ENCODE measurements at regions not wholly inside any gene's neighbourhood (a gene's known extent, or its start where the extent isn't known, plus 50 kb on each side); places are given as distances from the start of the nearest gene placed in this dataset.

DNA sequence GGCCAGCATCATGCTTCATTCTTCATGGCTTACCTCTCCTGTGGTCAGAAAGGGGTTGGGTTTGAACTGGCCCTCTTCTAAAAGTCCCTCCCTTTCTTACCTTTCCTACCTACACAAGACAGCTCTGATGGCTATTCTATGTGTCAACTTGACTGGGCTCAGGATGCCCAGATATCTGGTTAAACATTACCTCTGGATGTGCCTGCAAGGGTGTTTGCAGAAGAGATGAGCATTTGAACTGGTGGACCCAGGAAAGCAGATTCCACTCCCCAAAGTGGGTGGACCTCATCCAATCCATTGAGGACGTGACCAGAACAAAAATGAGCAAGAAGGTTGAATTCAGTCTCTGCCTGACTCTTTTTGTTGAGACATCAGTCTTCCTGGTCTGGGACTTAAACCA is 79.0 kb upstream of the TCF7L2 start:
- no peak for FAIRE-seq

DNA sequence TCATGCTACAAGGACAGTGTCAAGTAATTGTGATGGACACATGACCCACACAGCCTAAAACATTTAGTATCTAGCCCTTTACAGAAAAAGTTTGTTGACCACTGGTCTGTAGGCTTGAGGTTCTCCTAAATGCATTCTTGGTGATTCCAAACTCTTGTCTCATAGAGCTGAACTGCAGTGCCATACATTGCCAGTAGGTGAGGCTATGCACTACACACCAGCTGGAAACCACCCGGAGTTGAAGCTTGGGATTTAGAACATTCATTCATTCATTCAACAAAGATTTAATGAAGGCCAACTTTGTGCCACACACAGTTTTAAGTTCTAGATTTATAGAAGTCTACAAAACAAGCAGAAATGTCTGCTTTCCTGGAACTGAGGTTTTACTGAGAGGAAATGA is 77.3 kb upstream of the TCF7L2 start:
- DNase-seq (ENCODE audit: low spot score) (no peak), FAIRE-seq (no peak)

More for the DNA sequence above, 79.0 kb upstream of the TCF7L2 start:
- no peak for DNase-seq (ENCODE audit: low spot score)

DNA sequence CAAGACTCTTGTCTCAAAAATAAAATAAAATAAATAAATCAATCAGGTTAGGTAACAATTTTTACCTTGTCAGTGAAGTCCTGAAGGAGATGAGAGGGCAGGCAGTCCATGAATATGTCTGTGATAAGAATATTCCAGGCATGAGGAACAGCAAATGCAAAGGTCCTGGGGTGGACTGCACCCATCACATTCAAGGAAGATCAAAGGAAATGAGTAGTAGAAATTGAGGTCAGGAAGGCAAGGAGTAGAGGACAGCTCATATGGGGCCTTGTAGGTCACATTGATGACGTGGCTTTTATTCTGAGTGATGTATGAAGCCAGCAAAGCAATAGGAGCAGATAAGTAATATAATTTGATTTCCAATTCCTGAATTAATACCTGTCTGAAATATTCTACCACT is 76.5 kb upstream of the TCF7L2 start:
- DNase-seq (ENCODE audit: low spot score) = no peak
- no peak for FAIRE-seq

DNA sequence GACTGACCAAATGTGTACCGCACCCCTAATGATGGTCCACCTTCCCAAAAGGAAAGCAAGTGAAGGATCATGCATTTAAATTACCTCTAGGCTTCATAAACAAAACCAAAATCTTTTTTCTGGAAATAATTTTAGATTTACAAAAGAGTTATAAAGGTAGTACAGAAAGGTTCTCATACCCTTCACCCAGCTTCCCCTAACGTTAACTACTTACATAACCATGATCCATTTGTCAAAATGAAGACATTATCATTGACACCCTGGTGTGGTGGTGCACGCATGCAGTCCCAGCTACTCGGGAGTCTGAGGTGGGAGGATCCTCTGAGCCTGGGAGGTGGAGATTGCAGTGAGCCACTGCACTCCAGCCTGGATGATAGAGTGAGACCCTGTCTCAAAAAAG is 75.1 kb upstream of the TCF7L2 start:
- FAIRE-seq = no peak
- DNase-seq (ENCODE audit: low spot score) = no peak

DNA sequence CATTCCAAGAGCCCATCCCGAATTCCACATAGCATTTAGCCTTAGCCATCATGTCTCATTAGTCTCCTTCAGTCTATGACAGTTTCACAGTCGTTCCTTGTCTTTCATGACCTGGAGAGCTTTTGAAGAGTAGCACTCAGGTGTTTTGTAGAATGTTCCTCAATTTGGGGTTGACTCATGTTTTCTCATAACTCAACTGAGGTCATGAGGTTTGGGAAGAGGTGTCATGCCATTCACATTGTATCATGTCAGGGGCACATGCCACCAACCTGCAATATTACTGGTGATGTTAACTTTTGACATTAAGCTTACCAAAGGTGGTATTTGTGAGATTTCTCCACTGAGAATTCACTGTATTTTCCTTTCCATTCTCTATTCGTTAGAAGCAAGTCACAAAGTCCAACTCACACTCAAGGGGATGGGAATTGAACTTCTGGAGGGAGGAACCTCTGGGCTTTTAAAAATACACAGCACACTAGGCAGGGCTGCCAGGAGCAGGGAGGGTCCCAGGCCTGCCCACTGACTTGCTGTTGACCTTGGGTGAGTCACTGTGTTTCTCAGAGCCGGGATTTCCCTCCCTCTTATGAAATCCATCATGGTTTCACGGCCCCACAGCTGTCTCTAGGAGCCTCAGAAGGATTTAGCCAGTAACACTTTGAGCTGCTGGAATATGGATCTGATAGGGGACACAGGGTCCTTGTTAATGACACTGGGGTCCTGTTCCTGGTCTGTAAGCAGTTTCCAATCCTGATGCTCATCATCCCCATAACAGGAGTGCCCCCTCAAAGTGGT is 74.4 kb upstream of the TCF7L2 start:
- FAIRE-seq (no peak), DNase-seq (ENCODE audit: low spot score) (peak; percentile 33)

DNA sequence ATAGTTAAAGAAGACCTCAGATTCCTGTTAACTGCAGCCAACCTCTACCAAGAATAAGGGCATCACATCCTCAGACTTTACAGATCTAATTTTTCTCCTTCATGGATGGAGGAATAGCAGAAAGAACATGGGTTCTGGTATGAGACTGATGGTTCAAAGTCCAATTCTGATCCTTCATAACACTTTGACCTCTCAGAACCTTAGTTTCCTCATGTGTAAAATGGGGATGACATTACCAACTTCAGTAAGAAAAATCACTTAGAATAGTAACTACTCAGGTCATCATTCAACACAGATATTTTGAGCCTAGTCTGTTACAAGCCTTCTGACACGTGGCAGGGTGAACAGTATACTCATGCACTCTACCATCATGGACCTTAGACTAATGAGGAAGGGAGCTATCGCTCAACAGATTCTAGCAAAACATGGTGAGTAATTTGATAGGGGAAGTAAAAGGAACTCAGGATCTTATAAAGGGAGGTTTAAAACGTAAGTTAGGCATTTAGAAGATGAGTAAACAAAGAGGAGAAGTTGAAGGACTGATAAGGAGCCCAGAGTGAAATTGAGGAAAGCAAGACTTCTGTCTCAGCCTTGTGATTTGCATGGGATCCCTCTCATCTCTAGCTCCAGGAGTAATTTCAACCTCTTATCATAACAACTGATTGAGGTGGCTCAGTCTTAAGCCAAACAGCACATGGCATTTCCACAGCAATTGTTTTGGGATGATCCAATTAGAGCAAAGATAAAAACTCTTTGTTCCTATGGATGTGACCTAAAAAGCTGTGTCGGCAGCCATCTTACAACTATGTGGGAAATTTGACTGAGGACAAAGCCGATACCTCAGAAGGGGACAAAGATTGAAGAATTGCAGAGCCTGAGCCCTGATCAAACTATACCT is 69.2 kb upstream of the TCF7L2 start:
- FAIRE-seq (no peak), DNase-seq (ENCODE audit: low spot score) (no peak)

DNA sequence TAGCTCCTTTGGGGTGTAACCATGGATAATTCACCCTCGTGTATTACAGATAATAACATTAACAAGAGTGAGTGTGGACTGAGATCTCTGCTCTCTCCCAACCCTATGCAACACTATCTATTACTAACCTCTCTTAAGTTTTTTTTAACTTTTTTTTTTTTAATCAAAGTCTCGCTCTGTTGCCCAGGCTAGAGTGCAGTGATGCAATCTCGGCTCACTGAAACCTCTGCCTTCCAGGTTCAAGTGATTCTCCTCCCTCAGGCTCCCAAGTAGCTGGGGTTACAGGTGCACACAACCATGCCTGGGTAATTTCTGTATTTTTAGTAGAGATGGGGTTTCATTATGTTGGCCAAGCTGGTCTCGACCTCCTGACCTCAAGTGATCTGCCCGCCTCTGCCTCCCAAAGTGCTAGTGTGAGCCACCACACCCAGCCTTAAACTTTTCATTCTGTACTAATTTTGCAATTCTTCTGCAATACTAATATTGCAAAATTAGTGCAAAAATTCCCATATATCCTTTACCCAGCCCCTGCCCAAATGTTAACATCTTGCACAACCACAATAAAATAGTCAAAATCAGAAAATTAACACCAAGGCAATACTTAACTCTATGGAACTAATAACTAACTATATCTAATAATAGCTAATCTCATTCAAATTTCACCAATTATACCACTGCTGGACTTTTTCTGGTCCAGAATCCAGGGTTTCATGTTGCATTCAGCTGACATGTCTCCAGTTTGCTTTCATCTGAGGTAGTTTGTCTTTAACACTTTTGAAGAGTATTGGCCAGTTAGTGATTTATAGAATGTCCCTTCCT is 66.5 kb upstream of the TCF7L2 start:
- FAIRE-seq = no peak
- DNase-seq (ENCODE audit: low spot score) = no peak

DNA sequence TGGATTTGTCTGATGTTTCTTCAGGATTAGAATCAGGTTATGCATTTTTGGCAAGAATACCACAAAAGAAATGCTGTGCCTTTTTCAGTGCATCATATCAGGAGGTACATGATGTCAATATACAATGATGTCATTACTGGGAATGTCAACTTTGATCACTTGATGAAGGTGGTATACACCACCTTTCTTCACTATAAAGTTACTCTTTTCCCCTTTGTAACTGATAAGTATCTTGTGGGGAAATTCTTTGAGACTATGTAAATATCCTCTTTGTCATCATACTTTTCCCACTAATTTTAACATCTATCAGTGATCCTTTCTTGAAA is 65.9 kb upstream of the TCF7L2 start:
- FAIRE-seq = peak; percentile 35

DNA sequence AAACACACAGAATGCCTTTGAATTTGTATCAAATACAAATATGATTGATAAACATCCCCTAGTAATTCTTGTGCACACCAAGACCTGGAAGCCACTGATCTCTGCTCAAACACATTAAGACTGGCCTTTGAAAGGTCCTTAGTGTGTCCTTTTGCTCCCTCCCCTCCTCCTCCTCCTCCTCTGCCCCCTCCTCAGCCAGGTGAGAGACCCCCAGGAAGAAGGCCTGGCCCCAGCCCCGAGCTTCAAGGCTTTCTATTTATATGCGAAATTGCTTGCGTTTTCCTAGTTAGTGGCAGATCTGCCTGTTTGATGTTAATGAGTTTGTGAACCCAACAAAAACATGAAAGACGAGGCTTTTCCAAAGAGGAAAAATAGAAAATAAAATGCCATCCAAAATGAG is 63.6 kb upstream of the TCF7L2 start:
- DNase-seq (ENCODE audit: low spot score) (no peak), FAIRE-seq (no peak)

More for the DNA sequence above, 65.9 kb upstream of the TCF7L2 start:
- no peak for DNase-seq (ENCODE audit: low spot score)

DNA sequence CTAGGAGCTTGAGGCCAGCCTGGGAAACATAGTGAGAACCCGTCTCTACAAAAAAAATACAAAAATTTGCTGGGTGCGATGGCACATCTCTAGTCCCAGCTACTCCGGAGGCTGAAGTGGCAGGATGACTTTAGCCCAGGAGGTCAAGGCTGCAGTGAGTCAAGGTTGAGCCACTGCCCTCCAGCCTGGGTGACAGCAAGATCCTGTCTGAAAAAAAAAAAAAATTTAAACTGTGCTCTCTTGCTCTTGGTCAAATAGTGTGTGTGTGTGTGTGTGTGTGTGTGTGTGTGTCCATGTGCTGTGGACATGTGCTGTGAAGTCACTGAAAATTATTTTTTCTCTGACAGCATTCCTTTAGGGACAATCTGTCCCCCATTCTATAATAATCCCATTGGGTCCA is 62.1 kb upstream of the TCF7L2 start:
- no peak for DNase-seq (ENCODE audit: low spot score)
- no peak for FAIRE-seq

DNA sequence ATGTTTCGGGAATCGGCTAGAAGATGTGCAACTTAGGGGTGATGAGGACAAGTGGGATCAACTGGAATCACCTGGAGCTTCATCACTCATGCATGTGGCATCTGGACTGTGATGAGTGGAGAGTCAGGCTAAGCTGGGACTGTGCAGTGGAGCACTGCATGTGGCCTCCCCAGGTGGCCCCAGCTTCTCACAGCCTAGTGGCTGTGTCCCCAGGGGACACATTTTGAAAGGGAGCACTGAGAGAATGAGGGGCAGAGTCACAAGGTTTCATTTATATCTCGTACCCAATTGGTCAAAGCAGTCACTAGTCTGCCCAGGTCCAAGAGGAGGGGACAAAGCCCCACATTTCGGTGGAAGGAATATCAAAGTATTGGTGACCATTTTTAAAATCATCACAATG is 54.8 kb upstream of the TCF7L2 start:
- DNase-seq (ENCODE audit: low spot score) = no peak
- FAIRE-seq = no peak

DNA sequence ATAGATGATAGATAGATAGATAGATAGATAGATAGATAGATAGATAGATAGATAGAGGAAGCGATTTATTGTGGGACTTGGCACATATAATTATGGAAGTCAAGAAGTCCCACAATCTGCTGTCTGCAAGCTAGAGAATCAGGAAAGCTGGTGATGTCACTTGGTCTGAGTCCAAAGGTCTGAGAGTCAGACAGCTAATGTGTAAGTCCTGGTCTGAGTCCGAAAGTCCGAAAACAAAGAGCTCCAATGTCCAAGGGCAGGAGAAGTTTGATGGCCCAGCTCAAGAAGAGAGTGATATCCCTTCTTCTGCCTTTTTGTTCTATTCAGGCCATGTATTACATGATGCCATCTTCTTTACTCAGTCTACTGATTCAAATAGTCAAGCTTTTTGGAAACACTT is 53.8 kb upstream of the TCF7L2 start:
- DNase-seq (ENCODE audit: low spot score) (no peak), FAIRE-seq (no peak)

DNA sequence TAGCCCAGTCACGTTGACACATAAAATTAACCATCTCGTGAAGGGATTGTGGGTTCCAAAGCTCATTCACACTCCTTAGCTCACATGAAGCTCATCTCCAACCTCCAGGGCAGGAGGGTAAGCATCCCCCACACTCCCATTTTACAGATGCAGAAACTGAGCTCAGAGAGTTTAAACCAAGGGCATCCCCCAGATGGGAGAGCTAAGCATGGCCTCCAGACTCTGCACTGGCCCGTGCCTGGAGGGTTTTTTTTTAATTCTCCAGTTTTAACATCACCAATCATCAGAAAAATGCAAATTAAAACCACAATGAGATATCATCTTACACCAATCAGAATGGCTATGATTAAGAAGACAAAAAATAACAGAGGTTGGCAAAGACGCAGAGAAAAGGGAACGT is 53.3 kb upstream of the TCF7L2 start:
- DNase-seq (ENCODE audit: low spot score) = no peak
- FAIRE-seq = no peak

DNA sequence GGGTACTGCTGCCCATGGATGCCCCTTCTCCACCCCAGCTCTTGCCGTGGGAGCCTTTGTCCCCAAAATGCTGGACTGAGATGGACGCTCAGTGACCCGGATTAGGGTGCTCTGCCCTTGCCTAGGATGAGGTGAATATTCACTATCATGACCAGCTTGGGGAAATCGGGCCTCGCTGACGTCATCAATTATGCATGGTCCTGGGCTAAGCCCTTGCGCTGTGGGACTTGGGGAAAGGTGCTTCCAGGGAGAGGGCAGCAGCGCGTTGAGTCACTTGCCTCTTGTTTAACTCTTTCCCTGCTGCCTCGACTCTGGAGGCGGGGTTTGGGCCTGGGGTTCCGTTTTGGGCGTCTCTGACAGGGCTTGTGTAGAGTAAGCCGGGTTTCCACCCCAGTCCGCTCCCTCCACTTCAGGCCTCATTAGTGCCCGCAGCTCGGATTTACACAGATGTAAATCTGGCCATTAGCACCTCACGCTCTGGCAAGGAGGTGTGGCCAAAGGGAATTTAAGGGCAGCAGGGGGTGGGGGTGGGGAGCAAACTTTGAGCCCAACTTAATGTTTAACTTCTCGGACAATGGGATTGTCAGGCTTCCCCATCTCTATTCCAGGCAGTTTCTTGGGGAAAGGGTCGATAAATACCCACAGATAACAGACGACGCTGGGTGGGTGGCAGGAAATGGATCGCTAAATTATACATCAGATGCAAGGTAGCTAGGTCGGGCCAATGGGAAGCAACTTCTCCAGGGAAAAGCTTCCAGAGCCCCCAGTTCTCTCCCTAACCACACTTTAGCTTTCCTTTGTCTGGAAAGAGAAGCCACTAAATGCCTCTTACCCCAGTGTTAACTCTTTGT is 51.3 kb upstream of the TCF7L2 start:
- peak; percentile 46 for DNase-seq (ENCODE audit: low spot score)
- no peak for FAIRE-seq

DNA sequence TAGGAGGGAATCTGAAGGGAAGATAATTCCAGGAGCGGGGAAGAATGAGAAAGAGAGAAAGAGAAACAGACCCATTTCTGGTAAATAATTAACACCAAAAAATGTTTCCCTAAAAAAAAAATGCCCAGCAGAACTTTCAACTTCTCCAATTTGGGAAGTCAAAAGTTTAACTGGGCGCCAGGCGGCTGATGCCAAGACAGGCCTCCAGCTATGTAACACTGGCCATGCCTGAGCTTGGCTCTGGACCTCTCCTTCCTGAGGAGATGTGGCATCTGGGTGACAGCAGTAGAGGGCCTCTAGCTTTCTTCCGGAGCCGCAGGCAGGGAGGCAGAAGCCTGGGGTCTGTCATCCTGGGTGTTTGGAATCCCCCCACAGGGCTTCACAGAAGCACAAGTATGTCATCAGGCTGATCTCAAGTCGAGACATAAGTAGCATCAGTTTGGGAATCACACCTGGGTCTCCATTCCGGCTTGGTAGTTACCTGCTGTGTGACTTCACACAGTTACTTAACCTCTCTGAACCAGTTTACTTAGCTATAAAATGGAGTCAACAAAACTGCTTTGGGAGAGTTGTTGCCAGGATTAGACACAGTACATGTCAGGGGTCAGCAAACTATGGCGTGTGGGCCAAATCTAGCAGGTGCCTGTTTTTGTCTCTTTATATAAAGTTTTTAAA is 50.5 kb upstream of the TCF7L2 start:
- no peak for DNase-seq (ENCODE audit: low spot score)
- FAIRE-seq = no peak

All from urothelium cell line (cell line).